ENCODE measurements at regions not wholly inside any gene's neighbourhood (a gene's known extent, or its start where the extent isn't known, plus 50 kb on each side); places are given as distances from the start of the nearest gene placed in this dataset.
"Not testable (repeated sequence)": the region's sequence is repeated elsewhere in the genome, so short reads cannot be mapped to it uniquely, and the experiment has no call there.

DNA sequence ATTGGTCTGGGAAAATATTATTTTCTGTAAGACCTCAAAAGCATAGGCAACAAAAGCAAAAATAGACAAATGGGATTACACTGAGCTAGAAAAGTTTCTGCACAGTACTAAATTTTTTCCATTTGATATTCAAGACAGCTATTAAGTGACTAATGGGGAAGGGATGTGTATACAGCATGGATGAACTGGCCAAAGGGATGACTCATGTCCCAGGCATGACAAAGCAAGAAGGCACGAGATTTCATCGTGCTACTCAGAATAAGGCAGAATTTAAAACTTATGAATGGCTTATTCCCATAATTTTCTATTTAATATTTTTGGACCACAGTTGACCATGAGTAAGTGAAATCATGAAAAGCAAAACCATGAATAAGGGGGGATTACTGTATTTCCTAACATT is 1250.1 kb upstream of the GYPC start:
- no peak for DNase-seq (ENCODE audit: extremely low spot score)
- POLR2A ChIA-PET = no interaction called here
- CTCF ChIA-PET = no interaction called here
- TF ChIP-seq SUZ12 (IDR thresholded peaks at IDR 0.05) (no peak), SP1 (IDR thresholded peaks at IDR 0.05) (no peak), NFRKB (IDR thresholded peaks at IDR 0.05) (no peak), FOXA1 (IDR thresholded peaks at IDR 0.05) (no peak), ELF4 (IDR thresholded peaks at IDR 0.05) (no peak), FOXK2 (IDR thresholded peaks at IDR 0.05) (no peak), CTBP1 (IDR thresholded peaks at IDR 0.05; ENCODE audit: borderline replicate concordance) (no peak), BHLHE40 (IDR thresholded peaks at IDR 0.05; ENCODE audit: borderline replicate concordance) (no peak), LEF1 (IDR thresholded peaks at IDR 0.05; ENCODE audit: borderline replicate concordance) (no peak), ZNF384 (IDR thresholded peaks at IDR 0.05) (no peak), TARDBP (IDR thresholded peaks at IDR 0.05) (no peak)
- TF ChIP-seq, protein P1, sequence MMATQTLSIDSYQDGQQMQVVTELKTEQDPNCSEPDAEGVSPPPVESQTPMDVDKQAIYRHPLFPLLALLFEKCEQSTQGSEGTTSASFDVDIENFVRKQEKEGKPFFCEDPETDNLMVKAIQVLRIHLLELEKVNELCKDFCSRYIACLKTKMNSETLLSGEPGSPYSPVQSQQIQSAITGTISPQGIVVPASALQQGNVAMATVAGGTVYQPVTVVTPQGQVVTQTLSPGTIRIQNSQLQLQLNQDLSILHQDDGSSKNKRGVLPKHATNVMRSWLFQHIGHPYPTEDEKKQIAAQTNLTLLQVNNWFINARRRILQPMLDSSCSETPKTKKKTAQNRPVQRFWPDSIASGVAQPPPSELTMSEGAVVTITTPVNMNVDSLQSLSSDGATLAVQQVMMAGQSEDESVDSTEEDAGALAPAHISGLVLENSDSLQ (IDR thresholded peaks at IDR 0.05) = no peak

DNA sequence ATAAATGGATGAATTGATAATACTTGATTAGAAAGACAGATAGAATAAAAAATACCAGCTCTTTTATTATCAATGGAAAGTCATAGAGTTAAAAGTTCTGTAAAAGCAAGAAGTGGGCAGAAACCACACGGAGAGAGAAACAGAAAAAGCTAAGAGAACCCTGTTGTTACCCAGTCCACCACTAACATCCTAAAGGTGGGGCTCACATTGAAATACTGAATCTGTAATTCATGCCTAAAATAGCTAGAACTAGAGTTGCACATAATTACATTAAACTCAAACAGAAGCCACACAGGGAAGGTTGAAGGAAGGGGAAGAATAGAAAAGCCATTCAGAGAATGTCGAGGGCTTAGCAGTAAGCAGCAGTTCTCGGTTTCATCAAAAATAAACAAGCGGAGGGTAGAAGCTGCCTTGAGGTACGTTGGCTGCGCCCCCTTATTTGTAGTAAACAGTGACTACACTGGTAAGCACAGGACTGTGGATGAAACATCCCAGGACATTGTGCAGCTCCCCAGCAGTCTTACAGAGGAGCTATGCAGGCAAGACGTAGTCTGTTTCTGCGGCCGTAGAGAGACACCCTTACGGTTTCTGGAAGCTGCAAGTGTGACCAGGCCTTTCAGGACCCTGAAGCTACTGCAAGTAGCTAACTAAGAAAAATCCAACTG is 1247.0 kb upstream of the GYPC start:
- ChIA-PET CTCF (no interaction called here), POLR2A (no interaction called here)
- TF ChIP-seq SUZ12 (IDR thresholded peaks at IDR 0.05) = no peak
- TF ChIP-seq FOXA1 (IDR thresholded peaks at IDR 0.05) = no peak
- no peak for TF ChIP-seq ARNT (IDR thresholded peaks at IDR 0.05)
- no peak for TF ChIP-seq CTBP1 (IDR thresholded peaks at IDR 0.05; ENCODE audit: borderline replicate concordance)
- TF ChIP-seq, protein P1 (IDR thresholded peaks at IDR 0.05) = no peak
- no peak for TF ChIP-seq SP1 (IDR thresholded peaks at IDR 0.05)
- TF ChIP-seq ELF4 (IDR thresholded peaks at IDR 0.05) = no peak
- no peak for TF ChIP-seq FOXK2 (IDR thresholded peaks at IDR 0.05)
- no peak for TF ChIP-seq TARDBP (IDR thresholded peaks at IDR 0.05)
- no peak for TF ChIP-seq BHLHE40 (IDR thresholded peaks at IDR 0.05; ENCODE audit: borderline replicate concordance)
- no peak for TF ChIP-seq HDGF (IDR thresholded peaks at IDR 0.05; ENCODE audit: borderline replicate concordance)
- no peak for DNase-seq (ENCODE audit: extremely low spot score)

DNA sequence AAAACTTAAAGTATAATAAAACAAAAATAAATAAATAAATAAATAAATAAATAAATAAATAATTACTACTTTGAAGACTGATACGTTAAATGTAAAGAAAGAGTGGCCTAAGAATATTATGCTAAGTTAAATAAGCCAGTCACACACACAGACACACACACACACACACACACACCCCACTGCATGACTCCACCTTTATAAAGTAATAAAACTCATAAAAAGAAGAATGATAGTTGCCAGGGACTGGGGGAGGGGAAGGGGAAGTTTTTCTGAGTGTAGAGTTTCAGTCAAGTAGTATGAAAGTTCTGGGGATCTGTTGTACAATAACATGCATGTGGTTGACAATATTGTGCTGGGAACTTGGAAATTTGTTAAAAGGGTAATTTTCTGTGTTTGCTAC is 1237.5 kb upstream of the GYPC start:
- no peak for DNase-seq (ENCODE audit: extremely low spot score)
- TF ChIP-seq ELF4 (IDR thresholded peaks at IDR 0.05) (no peak), CTBP1 (IDR thresholded peaks at IDR 0.05; ENCODE audit: borderline replicate concordance) (no peak), BHLHE40 (IDR thresholded peaks at IDR 0.05; ENCODE audit: borderline replicate concordance) (no peak), SUZ12 (IDR thresholded peaks at IDR 0.05) (no peak), L3MBTL2 (conservative IDR thresholded peaks at IDR 0.05) (no peak), HDGF (IDR thresholded peaks at IDR 0.05; ENCODE audit: borderline replicate concordance) (no peak), NFRKB (IDR thresholded peaks at IDR 0.05) (no peak)
- CTCF ChIA-PET = no interaction called here
- POLR2A ChIA-PET = no interaction called here

DNA sequence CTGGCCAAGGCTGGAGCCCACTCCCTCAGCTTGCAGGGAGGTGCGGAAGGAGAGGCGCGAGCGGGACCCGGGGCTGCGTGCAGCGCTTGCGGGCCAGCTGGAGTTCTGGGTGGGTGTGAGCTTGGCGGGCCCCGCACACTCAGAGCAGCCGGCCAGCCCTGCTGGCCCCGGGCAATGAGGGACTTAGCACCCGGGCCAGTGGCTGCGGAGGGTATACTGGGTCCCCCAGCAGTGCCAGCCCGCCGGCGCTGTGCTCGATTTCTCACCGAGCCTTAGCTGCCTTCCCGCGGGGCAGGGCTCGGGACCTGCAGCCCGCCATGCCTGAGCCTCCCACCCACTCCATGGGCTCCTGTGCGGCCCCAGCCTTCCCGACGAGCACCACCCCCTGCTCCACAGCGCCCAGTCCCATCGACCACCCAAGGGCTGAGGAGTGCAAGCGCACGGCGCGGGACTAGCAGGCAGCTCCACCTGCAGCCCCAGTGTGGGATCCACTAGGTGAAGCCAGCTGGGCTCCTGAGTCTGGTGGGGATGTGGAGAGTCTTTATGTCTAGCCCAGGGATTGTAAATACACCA is 1233.7 kb upstream of the GYPC start:
- POLR2A ChIA-PET; CTCF ChIA-PET; DNase-seq (ENCODE audit: extremely low spot score): not testable (repeated sequence)

DNA sequence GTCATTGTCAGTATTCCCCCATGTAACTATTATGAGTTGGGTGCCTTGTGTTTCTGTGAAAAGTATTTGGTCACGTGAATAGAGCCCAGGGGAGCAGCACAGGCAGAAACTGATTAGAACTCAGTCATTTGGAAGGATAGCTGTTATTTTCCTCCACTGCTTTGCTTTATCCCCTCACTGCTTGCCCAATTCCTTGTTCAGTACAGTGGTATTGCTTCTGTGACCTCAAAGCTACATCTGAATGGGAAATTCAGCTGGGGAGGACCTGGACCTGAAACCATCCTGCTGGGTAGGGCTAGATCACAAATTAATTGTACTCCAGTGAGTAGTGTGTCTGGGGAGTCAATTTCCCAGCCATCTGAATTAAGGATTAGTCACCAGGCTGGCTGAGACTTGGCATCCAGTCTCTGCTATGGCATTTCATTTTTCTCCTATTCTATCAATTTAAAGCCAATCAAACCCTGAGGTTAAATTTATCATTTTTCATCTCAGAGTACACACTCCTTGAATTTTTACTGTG is 1231.6 kb upstream of the GYPC start:
- CTCF ChIA-PET = no interaction called here
- DNase-seq (ENCODE audit: extremely low spot score) = no peak
- POLR2A ChIA-PET = no interaction called here
- TF ChIP-seq L3MBTL2 (conservative IDR thresholded peaks at IDR 0.05) (no peak), FOXM1 (IDR thresholded peaks at IDR 0.05; ENCODE audit: borderline replicate concordance) (no peak), ARNT (IDR thresholded peaks at IDR 0.05) (no peak), HDGF (IDR thresholded peaks at IDR 0.05; ENCODE audit: borderline replicate concordance) (no peak), FOXK2 (IDR thresholded peaks at IDR 0.05) (no peak), CTBP1 (IDR thresholded peaks at IDR 0.05; ENCODE audit: borderline replicate concordance) (no peak), LEF1 (IDR thresholded peaks at IDR 0.05; ENCODE audit: borderline replicate concordance) (no peak), SP1 (IDR thresholded peaks at IDR 0.05) (no peak), NFRKB (IDR thresholded peaks at IDR 0.05) (no peak), ZNF384 (IDR thresholded peaks at IDR 0.05) (no peak), BHLHE40 (IDR thresholded peaks at IDR 0.05; ENCODE audit: borderline replicate concordance) (no peak), TARDBP (IDR thresholded peaks at IDR 0.05) (no peak)
- TF ChIP-seq, protein P1 (IDR thresholded peaks at IDR 0.05) = no peak

DNA sequence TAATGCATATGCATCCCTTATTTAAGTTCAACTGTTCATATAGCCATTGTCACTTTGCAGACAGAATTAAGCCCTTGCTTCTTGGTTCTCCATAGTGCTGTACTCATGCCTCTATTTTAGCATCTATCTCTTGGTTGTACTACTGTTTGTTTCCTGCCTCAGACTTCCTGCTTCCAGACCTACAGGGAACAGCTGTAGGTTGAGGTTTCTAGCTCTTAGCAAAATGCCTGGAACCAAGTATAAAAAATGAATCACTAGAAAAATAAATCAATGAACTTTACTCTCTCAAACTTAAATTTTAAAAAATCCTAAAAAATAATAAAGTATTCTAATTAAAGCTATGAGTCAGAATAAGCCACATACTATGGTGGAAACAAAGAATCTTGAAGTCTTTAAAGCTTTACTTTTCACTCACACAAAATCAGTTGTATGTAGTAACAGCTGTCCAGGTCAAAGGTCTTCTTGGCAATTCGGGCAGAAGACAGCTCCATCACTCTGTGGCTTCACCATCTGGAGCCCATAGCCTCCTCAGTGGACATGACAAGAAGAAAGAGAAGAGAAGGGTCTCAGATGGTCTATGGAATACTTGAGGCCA is 1228.1 kb upstream of the GYPC start:
- DNase-seq (ENCODE audit: extremely low spot score) = no peak
- CTCF ChIA-PET = no interaction called here
- POLR2A ChIA-PET = no interaction called here
- TF ChIP-seq FOXM1 (IDR thresholded peaks at IDR 0.05; ENCODE audit: borderline replicate concordance) = no peak
- TF ChIP-seq FOXA1 (IDR thresholded peaks at IDR 0.05) = no peak
- TF ChIP-seq SUZ12 (IDR thresholded peaks at IDR 0.05) = no peak
- no peak for TF ChIP-seq SP1 (IDR thresholded peaks at IDR 0.05)

All from HEK293T (cell line).